Liver (tissue), 8 donors: ENCODE measurements at regions not wholly inside any gene's neighbourhood (a gene's known extent, or its start where the extent isn't known, plus 50 kb on each side); places are given as distances from the start of the nearest gene placed in this dataset.

Experiments
- DNase-seq: peaks from one replicate; pipeline ENCODE4 v3.0.0-alpha.2; 2017; ENCODE audit warnings: low spot score
- H3K27ac ChIP-seq, 2 donors: one replicate each; pipeline ENCODE4 v1.7.0; 2013; ENCODE audit warnings: inconsistent platforms in 2 of 2, low read length in 2 of 2, control low read depth in 1 of 2, low read depth in 1 of 2, mild to moderate bottlenecking in 1 of 2
- H3K27me3 ChIP-seq, 4 donors: one replicate each; pipeline versions ENCODE4 v1.6.1 to v1.7.0; 2013; ENCODE audit warnings: low read length in 3 of 4, inconsistent platforms in 1 of 4, mild to moderate bottlenecking in 1 of 4, moderate library complexity in 1 of 4; ENCODE audit not compliant: control insufficient read depth in 4 of 4, insufficient read depth in 4 of 4
- H3K36me3 ChIP-seq, 4 donors: one replicate each; pipeline versions ENCODE4 v1.6.1 to v1.7.0; 2013; ENCODE audit warnings: low read length in 3 of 4, mild to moderate bottlenecking in 3 of 4, low read depth in 1 of 4, moderate library complexity in 1 of 4; ENCODE audit not compliant: control insufficient read depth in 4 of 4, insufficient read depth in 3 of 4
- H3K4me1 ChIP-seq, 4 donors: one replicate each; pipeline versions ENCODE4 v1.6.1 to v1.7.0; 2013; ENCODE audit warnings: low read length in 3 of 4, mild to moderate bottlenecking in 3 of 4, moderate library complexity in 1 of 4; ENCODE audit not compliant: control insufficient read depth in 4 of 4, insufficient read depth in 4 of 4
- H3K4me3 ChIP-seq, 3 donors: one replicate each; pipeline versions ENCODE4 v1.6.1 to v1.7.0; 2013; ENCODE audit warnings: low read length in 3 of 3, control low read depth in 1 of 3, low read depth in 1 of 3, mild to moderate bottlenecking in 1 of 3
- H3K9ac ChIP-seq, 2 donors: one replicate each; pipeline ENCODE4 v1.7.0; 2013; ENCODE audit warnings: low read length in 2 of 2, mild to moderate bottlenecking in 2 of 2, moderate library complexity in 2 of 2, control low read depth in 1 of 2, low read depth in 1 of 2
- H3K9me3 ChIP-seq, 4 donors: one replicate each; pipeline versions ENCODE4 v1.6.1 to v1.7.0; 2013; ENCODE audit warnings: low read length in 3 of 4; ENCODE audit not compliant: control insufficient read depth in 4 of 4
- EGR1 ChIP-seq, 2 donors: IDR thresholded peaks; 2 replicates each; pipeline ENCODE4 v1.6.1; 2016 to 2018; ENCODE audit warnings: antibody characterized with exemption in 2 of 2, low read depth in 2 of 2
- FOXA2 ChIP-seq: IDR thresholded peaks from 2 replicates; pipeline ENCODE4 v1.6.1; 2016; ENCODE audit warnings: antibody characterized with exemption
- GABPA ChIP-seq, 2 donors: IDR thresholded peaks in 1 of 2; conservative IDR thresholded peaks in 1 of 2; 2 replicates each; pipeline ENCODE4 v1.6.1; 2016; ENCODE audit warnings: antibody characterized with exemption in 2 of 2, mild to moderate bottlenecking in 1 of 2, moderate library complexity in 1 of 2
- HNF4A ChIP-seq, 2 donors: conservative IDR thresholded peaks; 2 replicates each; pipeline ENCODE4 v1.6.1; 2016; ENCODE audit warnings: antibody characterized with exemption in 2 of 2, mild to moderate bottlenecking in 2 of 2
- HNF4G ChIP-seq: IDR thresholded peaks from 2 replicates; pipeline ENCODE4 v1.6.1; 2016; ENCODE audit warnings: antibody characterized with exemption
- JUND ChIP-seq, 2 donors: IDR thresholded peaks; 2 replicates each; pipeline ENCODE4 v1.6.1; 2016; ENCODE audit warnings: antibody characterized with exemption in 2 of 2
- NR2F2 ChIP-seq: IDR thresholded peaks from 2 replicates; pipeline ENCODE4 v1.6.1; 2016; ENCODE audit warnings: antibody characterized with exemption
- RXRA ChIP-seq, 2 donors: IDR thresholded peaks; 2 replicates each; pipeline ENCODE4 v1.6.1; 2017 to 2018; ENCODE audit warnings: antibody characterized with exemption in 2 of 2, mild to moderate bottlenecking in 1 of 2
- SP1 ChIP-seq: IDR thresholded peaks from 2 replicates; pipeline ENCODE4 v1.6.1; 2018; ENCODE audit warnings: antibody characterized with exemption, mild to moderate bottlenecking
- TAF1 ChIP-seq: conservative IDR thresholded peaks from 2 replicates; pipeline ENCODE4 v1.6.1; 2016; ENCODE audit warnings: antibody characterized with exemption, mild to moderate bottlenecking
- YY1 ChIP-seq: IDR thresholded peaks from 2 replicates; pipeline ENCODE4 v1.6.1; 2016; ENCODE audit warnings: antibody characterized with exemption, mild to moderate bottlenecking
- WGBS: extraction: QIAGEN DNeasy Blood & Tissue Kit; methylation state at CpG from one replicate; pipeline ENCODE4 v1.1.7; 2013; 5-methylcytosine and 5-hydroxymethylcytosine counted together
- TF ChIP-seq, protein P1 (sequence below): IDR thresholded peaks from 2 replicates; pipeline ENCODE4 v1.6.1; 2016; ENCODE audit warnings: antibody characterized with exemption
- TF ChIP-seq, protein P2 (sequence below): IDR thresholded peaks from 2 replicates; pipeline ENCODE4 v1.6.1; 2016; ENCODE audit warnings: antibody characterized with exemption, mild to moderate bottlenecking
- TF ChIP-seq, protein P3 (sequence below): IDR thresholded peaks from 2 replicates; pipeline ENCODE4 v1.6.1; 2016; ENCODE audit warnings: antibody characterized with exemption
- TF ChIP-seq, protein P4 (sequence below): IDR thresholded peaks from 2 replicates; pipeline ENCODE4 v1.6.1; 2016; ENCODE audit warnings: antibody characterized with exemption
- TF ChIP-seq, protein P5 (sequence below): fragments of 150-350 bp; IDR thresholded peaks from 2 replicates; pipeline ENCODE4 v1.5.1; 2017; ENCODE audit warnings: improper control_type of control experiment, low read depth, low read length; ENCODE audit not compliant: missing input control
- donor health status: healthy.
- donor health status: healthy.
- donor health status: healthy.
- donor health status: healthy.
- donor health status: healthy.

DNA sequence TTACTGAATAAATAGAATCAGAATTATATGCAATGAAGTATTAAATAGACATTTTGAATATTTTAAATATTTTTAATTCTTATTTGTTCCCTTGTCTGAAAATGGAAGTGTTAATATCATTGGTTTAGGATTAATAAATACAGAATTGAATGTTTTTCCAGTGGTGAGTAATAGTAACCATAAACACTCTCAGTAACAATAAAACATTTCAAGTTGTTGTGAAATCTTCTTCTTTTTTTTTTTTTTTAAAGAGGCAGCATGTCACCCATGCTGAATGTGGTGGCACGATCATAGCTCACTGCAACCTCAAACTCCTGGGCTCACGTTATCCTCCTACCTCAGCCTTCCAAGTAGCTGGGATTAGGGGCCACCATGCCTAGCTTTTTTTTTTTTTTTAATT lies 86.2 kb upstream of the ZBTB18 start:
- Histone ChIP-seq H3K27ac (no peak overlapping the region), H3K4me1 (no peaks in the 10 kb centered on the region), H3K4me3 (no peak overlapping the region), H3K27me3 (peaks cover 0 to 3% (median 0%) of the 10 kb centered on the region in 4 donors), H3K9ac (no peak overlapping the region), H3K9me3 (no peaks in the 10 kb centered on the region), H3K36me3 (no peaks in the 10 kb centered on the region)
- TF ChIP-seq SP1 (no peak), RXRA (IDR thresholded peaks at IDR 0.05) (no peak), HNF4A (conservative IDR thresholded peaks at IDR 0.05) (no peak), FOXA2 (no peak)
- 94% methylated on average over 2 of the region's 2 CpGs for WGBS
- DNase-seq, result no peak

DNA sequence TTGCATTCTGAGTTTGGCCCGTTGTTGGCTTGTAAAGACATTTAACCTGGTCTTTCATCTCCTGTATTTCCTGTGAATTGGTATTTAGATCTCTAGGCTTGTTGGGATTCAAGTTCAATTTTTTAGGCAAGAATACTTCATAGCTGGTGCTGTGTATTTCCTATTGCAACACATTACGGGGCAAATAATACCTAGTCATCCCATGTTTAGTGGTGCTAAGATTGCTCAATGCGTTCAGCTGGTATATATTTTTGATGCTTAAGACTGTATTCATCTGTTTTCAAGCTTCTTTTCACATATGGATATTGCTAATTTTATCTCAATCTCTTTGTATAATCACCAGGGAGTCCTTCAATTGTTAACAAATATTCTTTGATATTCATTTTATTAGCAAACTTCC lies 87.5 kb upstream of the ZBTB18 start:
- H3K27me3 ChIP-seq, result peaks cover 0 to 3% (median 0%) of the 10 kb centered on the region in 4 donors
- no peaks in the 10 kb centered on the region for H3K36me3 ChIP-seq
- H3K9me3 ChIP-seq, result no peaks in the 10 kb centered on the region
- no peak for TF ChIP-seq RXRA (IDR thresholded peaks at IDR 0.05)
- TF ChIP-seq FOXA2, result no peak
- no peak for TF ChIP-seq HNF4A (conservative IDR thresholded peaks at IDR 0.05)
- TF ChIP-seq, protein P1, sequence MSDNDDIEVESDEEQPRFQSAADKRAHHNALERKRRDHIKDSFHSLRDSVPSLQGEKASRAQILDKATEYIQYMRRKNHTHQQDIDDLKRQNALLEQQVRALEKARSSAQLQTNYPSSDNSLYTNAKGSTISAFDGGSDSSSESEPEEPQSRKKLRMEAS, result no peak
- TF ChIP-seq, protein P2, sequence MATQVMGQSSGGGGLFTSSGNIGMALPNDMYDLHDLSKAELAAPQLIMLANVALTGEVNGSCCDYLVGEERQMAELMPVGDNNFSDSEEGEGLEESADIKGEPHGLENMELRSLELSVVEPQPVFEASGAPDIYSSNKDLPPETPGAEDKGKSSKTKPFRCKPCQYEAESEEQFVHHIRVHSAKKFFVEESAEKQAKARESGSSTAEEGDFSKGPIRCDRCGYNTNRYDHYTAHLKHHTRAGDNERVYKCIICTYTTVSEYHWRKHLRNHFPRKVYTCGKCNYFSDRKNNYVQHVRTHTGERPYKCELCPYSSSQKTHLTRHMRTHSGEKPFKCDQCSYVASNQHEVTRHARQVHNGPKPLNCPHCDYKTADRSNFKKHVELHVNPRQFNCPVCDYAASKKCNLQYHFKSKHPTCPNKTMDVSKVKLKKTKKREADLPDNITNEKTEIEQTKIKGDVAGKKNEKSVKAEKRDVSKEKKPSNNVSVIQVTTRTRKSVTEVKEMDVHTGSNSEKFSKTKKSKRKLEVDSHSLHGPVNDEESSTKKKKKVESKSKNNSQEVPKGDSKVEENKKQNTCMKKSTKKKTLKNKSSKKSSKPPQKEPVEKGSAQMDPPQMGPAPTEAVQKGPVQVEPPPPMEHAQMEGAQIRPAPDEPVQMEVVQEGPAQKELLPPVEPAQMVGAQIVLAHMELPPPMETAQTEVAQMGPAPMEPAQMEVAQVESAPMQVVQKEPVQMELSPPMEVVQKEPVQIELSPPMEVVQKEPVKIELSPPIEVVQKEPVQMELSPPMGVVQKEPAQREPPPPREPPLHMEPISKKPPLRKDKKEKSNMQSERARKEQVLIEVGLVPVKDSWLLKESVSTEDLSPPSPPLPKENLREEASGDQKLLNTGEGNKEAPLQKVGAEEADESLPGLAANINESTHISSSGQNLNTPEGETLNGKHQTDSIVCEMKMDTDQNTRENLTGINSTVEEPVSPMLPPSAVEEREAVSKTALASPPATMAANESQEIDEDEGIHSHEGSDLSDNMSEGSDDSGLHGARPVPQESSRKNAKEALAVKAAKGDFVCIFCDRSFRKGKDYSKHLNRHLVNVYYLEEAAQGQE, result no peak
- TF ChIP-seq GABPA (IDR thresholded peaks at IDR 0.05 in 1 of 2, conservative IDR thresholded peaks at IDR 0.05 in 1 of 2), result no peak
- TF ChIP-seq HNF4G, result no peak
- TF ChIP-seq, protein P3, sequence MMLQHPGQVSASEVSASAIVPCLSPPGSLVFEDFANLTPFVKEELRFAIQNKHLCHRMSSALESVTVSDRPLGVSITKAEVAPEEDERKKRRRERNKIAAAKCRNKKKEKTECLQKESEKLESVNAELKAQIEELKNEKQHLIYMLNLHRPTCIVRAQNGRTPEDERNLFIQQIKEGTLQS, result no peak
- no peak for TF ChIP-seq NR2F2
- TF ChIP-seq EGR1 (IDR thresholded peaks at IDR 0.05; ENCODE audit: low read depth in 2 of 2), result no peak
- TF ChIP-seq TAF1, result no peak
- no peak for TF ChIP-seq YY1
- TF ChIP-seq JUND (IDR thresholded peaks at IDR 0.05), result no peak
- TF ChIP-seq, protein P4, sequence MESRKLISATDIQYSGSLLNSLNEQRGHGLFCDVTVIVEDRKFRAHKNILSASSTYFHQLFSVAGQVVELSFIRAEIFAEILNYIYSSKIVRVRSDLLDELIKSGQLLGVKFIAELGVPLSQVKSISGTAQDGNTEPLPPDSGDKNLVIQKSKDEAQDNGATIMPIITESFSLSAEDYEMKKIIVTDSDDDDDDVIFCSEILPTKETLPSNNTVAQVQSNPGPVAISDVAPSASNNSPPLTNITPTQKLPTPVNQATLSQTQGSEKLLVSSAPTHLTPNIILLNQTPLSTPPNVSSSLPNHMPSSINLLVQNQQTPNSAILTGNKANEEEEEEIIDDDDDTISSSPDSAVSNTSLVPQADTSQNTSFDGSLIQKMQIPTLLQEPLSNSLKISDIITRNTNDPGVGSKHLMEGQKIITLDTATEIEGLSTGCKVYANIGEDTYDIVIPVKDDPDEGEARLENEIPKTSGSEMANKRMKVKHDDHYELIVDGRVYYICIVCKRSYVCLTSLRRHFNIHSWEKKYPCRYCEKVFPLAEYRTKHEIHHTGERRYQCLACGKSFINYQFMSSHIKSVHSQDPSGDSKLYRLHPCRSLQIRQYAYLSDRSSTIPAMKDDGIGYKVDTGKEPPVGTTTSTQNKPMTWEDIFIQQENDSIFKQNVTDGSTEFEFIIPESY, result no peak
- TF ChIP-seq, protein P5, sequence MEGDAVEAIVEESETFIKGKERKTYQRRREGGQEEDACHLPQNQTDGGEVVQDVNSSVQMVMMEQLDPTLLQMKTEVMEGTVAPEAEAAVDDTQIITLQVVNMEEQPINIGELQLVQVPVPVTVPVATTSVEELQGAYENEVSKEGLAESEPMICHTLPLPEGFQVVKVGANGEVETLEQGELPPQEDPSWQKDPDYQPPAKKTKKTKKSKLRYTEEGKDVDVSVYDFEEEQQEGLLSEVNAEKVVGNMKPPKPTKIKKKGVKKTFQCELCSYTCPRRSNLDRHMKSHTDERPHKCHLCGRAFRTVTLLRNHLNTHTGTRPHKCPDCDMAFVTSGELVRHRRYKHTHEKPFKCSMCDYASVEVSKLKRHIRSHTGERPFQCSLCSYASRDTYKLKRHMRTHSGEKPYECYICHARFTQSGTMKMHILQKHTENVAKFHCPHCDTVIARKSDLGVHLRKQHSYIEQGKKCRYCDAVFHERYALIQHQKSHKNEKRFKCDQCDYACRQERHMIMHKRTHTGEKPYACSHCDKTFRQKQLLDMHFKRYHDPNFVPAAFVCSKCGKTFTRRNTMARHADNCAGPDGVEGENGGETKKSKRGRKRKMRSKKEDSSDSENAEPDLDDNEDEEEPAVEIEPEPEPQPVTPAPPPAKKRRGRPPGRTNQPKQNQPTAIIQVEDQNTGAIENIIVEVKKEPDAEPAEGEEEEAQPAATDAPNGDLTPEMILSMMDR, result no peak
- H3K4me3 ChIP-seq, result no peak overlapping the region
- 71% methylated on average over 3 of the region's 3 CpGs for WGBS
- no peak overlapping the region for H3K27ac ChIP-seq
- no peak overlapping the region for H3K9ac ChIP-seq
- no peaks in the 10 kb centered on the region for H3K4me1 ChIP-seq
- DNase-seq, result no peak
